ENCODE measurements at regions not wholly inside any gene's neighbourhood (a gene's known extent, or its start where the extent isn't known, plus 50 kb on each side); places are given as distances from the start of the nearest gene placed in this dataset.
A peak's percentile ranks its signal among the peaks of the same experiment; 100 is the strongest.
"Not testable (repeated sequence)": the region's sequence is repeated elsewhere in the genome, so short reads cannot be mapped to it uniquely, and the experiment has no call there.

DNA sequence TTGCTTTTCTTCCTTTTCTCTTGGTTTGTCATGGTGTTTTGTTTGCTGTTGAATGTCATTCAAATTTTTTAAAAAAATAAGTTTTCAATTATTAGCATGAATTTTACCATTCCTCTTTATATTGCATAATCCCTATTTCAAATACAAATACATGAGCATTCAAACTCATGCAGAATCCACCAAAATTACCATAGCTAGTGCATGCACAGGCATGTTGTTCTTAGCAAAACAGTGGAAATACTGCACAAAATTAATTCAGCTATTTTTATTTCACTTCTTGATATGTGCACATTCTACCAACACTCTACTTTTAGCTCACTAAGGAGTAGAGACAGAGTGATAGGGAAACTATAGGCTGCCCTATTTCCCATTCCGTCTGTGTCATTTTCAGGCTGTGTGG lies 670.1 kb upstream of the LRRN3 start:
- no peak for TF ChIP-seq TAF1 (IDR thresholded peaks at IDR 0.05; ENCODE audit: low read depth, low read length)
- TF ChIP-seq POLR2A (IDR thresholded peaks at IDR 0.05; ENCODE audit: low read depth, low read length) = no peak
- TF ChIP-seq POU2F2 (IDR thresholded peaks at IDR 0.05; ENCODE audit: low read depth, low read length) = no peak
- TF ChIP-seq SPI1 (IDR thresholded peaks at IDR 0.05; ENCODE audit: low read depth, low read length) = no peak
- no peak for TF ChIP-seq POLR2AphosphoS5 (IDR thresholded peaks at IDR 0.05; ENCODE audit: low read depth, low read length)
- TF ChIP-seq PAX5 (IDR thresholded peaks at IDR 0.05; ENCODE audit: insufficient read depth, low read length, severe bottlenecking) = no peak
- FAIRE-seq = no peak
- no peak for DNase-seq (ENCODE audit: insufficient read length, low spot score)

DNA sequence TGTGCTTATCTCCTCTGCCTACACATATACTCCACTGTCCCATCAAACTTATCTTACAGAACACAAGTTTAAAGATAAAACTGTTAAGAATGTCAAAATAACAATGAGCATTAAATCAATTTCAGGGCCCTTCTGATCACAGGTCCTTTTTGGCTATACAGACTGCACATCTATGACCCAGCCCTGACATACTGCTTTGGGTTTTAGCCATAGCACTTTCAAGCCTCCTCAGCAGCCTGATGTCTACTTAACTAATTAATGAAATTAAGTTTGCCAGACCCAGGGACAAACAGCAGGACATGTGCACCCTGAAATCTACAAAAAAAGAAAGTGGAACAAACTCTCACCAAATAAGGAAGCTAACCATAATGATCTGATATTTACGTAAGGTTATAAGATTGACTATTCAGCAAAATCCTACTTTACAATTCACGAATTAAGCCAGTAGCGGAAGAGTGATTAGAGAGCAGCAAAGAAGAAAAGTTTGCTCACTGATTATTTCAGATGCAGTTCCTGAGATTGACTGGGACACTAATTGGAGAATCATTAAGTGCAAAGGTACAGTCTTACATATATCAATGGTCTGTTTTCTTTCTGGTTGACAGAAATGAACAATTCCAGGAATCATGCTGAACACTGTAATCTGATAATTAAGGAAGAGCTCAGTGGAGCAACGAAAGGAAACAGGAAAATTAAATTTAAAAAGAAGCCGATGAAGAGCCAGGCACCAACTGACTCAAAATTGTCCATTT lies 669.3 kb upstream of the LRRN3 start:
- TF ChIP-seq POLR2AphosphoS5 (IDR thresholded peaks at IDR 0.05; ENCODE audit: low read depth, low read length) (no peak), POU2F2 (IDR thresholded peaks at IDR 0.05; ENCODE audit: low read depth, low read length) (no peak), PAX5 (IDR thresholded peaks at IDR 0.05; ENCODE audit: insufficient read depth, low read length, severe bottlenecking) (no peak), POLR2A (IDR thresholded peaks at IDR 0.05; ENCODE audit: low read depth, low read length) (no peak)
- DNase-seq (ENCODE audit: insufficient read length, low spot score) (no peak), FAIRE-seq (no peak)

- FAIRE-seq = no peak
- TF ChIP-seq POLR2A (IDR thresholded peaks at IDR 0.05; ENCODE audit: low read depth, low read length) (no peak), PAX5 (IDR thresholded peaks at IDR 0.05; ENCODE audit: insufficient read depth, low read length, severe bottlenecking) (no peak), POU2F2 (IDR thresholded peaks at IDR 0.05; ENCODE audit: low read depth, low read length) (no peak), SPI1 (IDR thresholded peaks at IDR 0.05; ENCODE audit: low read depth, low read length) (no peak), TAF1 (IDR thresholded peaks at IDR 0.05; ENCODE audit: low read depth, low read length) (no peak), POLR2AphosphoS5 (IDR thresholded peaks at IDR 0.05; ENCODE audit: low read depth, low read length) (no peak)
- no peak for DNase-seq (ENCODE audit: insufficient read length, low spot score)
Observed at GRCh38 chr7:110432061-110432553, 658.8 kb upstream of the LRRN3 start.

- FAIRE-seq; DNase-seq (ENCODE audit: insufficient read length, low spot score): not testable (repeated sequence)
Observed at GRCh38 chr7:110438926-110439325, 652.0 kb upstream of the LRRN3 start.

- no peak for TF ChIP-seq TAF1 (IDR thresholded peaks at IDR 0.05; ENCODE audit: low read depth, low read length)
- TF ChIP-seq POLR2AphosphoS5 (IDR thresholded peaks at IDR 0.05; ENCODE audit: low read depth, low read length) = no peak
- TF ChIP-seq POU2F2 (IDR thresholded peaks at IDR 0.05; ENCODE audit: low read depth, low read length) = no peak
- no peak for TF ChIP-seq SPI1 (IDR thresholded peaks at IDR 0.05; ENCODE audit: low read depth, low read length)
- no peak for TF ChIP-seq POLR2A (IDR thresholded peaks at IDR 0.05; ENCODE audit: low read depth, low read length)
- no peak for TF ChIP-seq PAX5 (IDR thresholded peaks at IDR 0.05; ENCODE audit: insufficient read depth, low read length, severe bottlenecking)
- FAIRE-seq (peak; percentile 78), DNase-seq (ENCODE audit: insufficient read length, low spot score) (peak; percentile 9)
Observed at GRCh38 chr7:110442381-110442837, 648.5 kb upstream of the LRRN3 start.

DNA sequence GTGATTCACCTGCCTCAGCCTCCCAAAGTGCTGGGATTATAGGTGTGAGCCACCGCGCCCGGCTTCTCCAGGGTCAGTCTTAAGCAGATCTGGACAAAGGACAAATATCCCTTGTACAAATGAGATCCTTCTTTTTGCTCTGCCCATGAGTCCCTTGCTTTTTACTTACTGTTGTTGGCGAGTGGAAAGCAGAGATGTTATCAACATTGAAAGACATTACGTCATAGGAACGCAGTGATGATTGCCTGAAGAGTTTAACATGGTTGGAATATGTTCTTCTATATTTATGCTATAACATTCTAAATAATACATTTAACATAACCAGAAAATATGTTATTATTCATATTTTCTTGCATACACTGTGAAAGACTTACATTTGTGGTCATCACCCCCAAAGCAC lies 644.3 kb upstream of the LRRN3 start:
- FAIRE-seq (no peak), DNase-seq (ENCODE audit: insufficient read length, low spot score) (no peak)
- TF ChIP-seq POLR2A (IDR thresholded peaks at IDR 0.05; ENCODE audit: low read depth, low read length) = no peak
- TF ChIP-seq PAX5 (IDR thresholded peaks at IDR 0.05; ENCODE audit: insufficient read depth, low read length, severe bottlenecking) = no peak

DNA sequence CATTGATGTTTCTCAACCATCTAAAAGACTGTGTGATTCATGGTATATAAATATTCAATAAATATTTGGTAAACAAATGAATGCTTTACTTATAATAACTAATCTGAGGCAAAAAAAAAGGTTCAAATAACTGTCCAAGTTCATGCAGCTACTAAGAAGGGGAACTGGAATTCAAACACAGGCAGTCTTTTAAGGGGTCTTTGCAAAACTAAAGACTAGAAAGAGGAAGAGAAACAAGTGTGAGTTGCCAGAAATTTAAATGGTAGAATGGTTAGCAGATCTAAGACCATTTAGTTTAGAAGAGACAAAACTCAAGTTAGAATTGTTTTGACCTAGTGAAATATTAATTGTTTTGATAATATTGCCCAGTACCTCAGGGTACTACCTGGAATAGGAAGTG lies 642.0 kb upstream of the LRRN3 start:
- no peak for TF ChIP-seq POU2F2 (IDR thresholded peaks at IDR 0.05; ENCODE audit: low read depth, low read length)
- TF ChIP-seq PAX5 (IDR thresholded peaks at IDR 0.05; ENCODE audit: insufficient read depth, low read length, severe bottlenecking) = no peak
- TF ChIP-seq POLR2AphosphoS5 (IDR thresholded peaks at IDR 0.05; ENCODE audit: low read depth, low read length) = no peak
- no peak for TF ChIP-seq TAF1 (IDR thresholded peaks at IDR 0.05; ENCODE audit: low read depth, low read length)
- no peak for TF ChIP-seq POLR2A (IDR thresholded peaks at IDR 0.05; ENCODE audit: low read depth, low read length)
- TF ChIP-seq SPI1 (IDR thresholded peaks at IDR 0.05; ENCODE audit: low read depth, low read length) = peak; percentile 87
- FAIRE-seq = no peak

GRCh38 chr7:110454713-110455112 lies 636.2 kb upstream of the LRRN3 start:
- TF ChIP-seq PAX5 (IDR thresholded peaks at IDR 0.05; ENCODE audit: insufficient read depth, low read length, severe bottlenecking) = no peak
- TF ChIP-seq POLR2AphosphoS5 (IDR thresholded peaks at IDR 0.05; ENCODE audit: low read depth, low read length) = no peak
- TF ChIP-seq POU2F2 (IDR thresholded peaks at IDR 0.05; ENCODE audit: low read depth, low read length) = no peak
- TF ChIP-seq POLR2A (IDR thresholded peaks at IDR 0.05; ENCODE audit: low read depth, low read length) = no peak
- TF ChIP-seq SPI1 (IDR thresholded peaks at IDR 0.05; ENCODE audit: low read depth, low read length) = no peak
- no peak for TF ChIP-seq TAF1 (IDR thresholded peaks at IDR 0.05; ENCODE audit: low read depth, low read length)
- DNase-seq (ENCODE audit: insufficient read length, low spot score) (no peak), FAIRE-seq (no peak)

More for the DNA sequence above, 642.0 kb upstream of the LRRN3 start:
- DNase-seq (ENCODE audit: insufficient read length, low spot score) = no peak

- FAIRE-seq (no peak), DNase-seq (ENCODE audit: insufficient read length, low spot score) (no peak)
- TF ChIP-seq PAX5 (IDR thresholded peaks at IDR 0.05; ENCODE audit: insufficient read depth, low read length, severe bottlenecking) (no peak), POU2F2 (IDR thresholded peaks at IDR 0.05; ENCODE audit: low read depth, low read length) (no peak), TAF1 (IDR thresholded peaks at IDR 0.05; ENCODE audit: low read depth, low read length) (no peak), POLR2AphosphoS5 (IDR thresholded peaks at IDR 0.05; ENCODE audit: low read depth, low read length) (no peak), SPI1 (IDR thresholded peaks at IDR 0.05; ENCODE audit: low read depth, low read length) (no peak), POLR2A (IDR thresholded peaks at IDR 0.05; ENCODE audit: low read depth, low read length) (no peak)
Observed at GRCh38 chr7:110461621-110462020, 629.3 kb upstream of the LRRN3 start.

DNA sequence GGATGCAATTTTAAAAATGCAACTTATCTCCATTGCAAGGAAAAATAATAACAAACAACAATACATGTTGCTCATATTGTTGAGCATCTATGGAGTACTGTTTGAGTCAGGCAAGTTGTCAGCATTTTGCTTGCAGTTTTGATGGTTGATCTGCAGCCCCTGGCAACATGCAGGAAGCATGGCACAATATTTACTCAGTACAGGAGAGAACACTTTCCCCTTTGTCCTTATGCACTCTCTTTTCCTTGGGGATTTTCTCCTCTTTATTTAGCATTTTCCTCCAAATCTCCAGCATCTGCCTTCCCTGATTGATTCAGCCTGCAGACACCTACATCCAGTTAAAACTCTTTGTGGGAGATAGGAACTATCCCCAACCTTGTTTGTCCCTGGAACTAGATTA lies 620.5 kb upstream of the LRRN3 start:
- no peak for FAIRE-seq

DNA sequence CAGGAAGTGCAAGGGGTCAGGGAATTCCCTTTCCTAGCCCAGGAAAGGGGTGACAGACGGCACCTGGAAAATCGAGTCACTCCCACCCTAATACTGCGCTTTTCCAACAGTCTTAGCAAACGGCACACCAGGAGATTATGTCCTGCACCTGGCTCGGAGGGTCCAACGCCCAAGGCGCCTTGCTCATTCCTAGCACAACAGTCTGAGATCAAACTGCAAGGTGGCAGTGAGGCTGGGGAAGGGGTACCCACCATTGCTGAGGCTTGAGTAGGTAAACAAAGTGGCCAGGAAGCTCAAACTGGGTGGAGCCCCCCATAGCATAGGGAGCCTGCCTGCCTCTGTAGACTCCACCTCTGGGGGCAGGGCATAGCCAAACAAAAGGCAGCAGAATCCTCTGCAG lies 618.5 kb upstream of the LRRN3 start:
- FAIRE-seq; DNase-seq (ENCODE audit: insufficient read length, low spot score): not testable (repeated sequence)

More for the DNA sequence above, 620.5 kb upstream of the LRRN3 start:
- TF ChIP-seq PAX5 (IDR thresholded peaks at IDR 0.05; ENCODE audit: insufficient read depth, low read length, severe bottlenecking) = no peak
- TF ChIP-seq SPI1 (IDR thresholded peaks at IDR 0.05; ENCODE audit: low read depth, low read length) = no peak
- no peak for TF ChIP-seq POU2F2 (IDR thresholded peaks at IDR 0.05; ENCODE audit: low read depth, low read length)
- TF ChIP-seq POLR2AphosphoS5 (IDR thresholded peaks at IDR 0.05; ENCODE audit: low read depth, low read length) = no peak
- TF ChIP-seq TAF1 (IDR thresholded peaks at IDR 0.05; ENCODE audit: low read depth, low read length) = no peak
- DNase-seq (ENCODE audit: insufficient read length, low spot score) = no peak

Data from GM12891 (cell line).